ENCODE measurements at regions not wholly inside any gene's neighbourhood (a gene's known extent, or its start where the extent isn't known, plus 50 kb on each side); places are given as distances from the start of the nearest gene placed in this dataset.

DNA sequence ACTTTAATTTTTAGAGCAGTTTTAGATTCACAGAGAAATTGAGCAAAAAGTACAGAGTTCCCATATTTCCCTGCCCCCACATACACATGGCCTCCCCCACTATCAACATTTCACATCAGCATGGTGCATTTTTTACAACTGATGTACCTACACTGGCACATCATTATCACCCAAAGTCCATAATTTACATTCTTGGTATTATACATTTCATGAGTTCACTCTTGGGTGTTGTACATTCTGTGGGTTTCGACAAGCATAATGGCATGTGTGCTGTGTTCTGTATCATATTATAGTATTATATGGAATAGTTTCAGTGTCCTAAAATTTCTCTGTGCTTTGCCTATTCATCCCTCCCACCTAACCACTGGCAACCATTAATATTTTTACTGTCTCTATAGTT is 419.8 kb upstream of the THBS1 start:
- Histone ChIP-seq H3K79me2 (ENCODE audit: insufficient read depth, low read length) (no peaks in the 10 kb centered on the region), H3K9me3 (ENCODE audit: low read length) (no peaks in the 10 kb centered on the region), H4K20me1 (ENCODE audit: insufficient read depth, low read length) (no peaks in the 10 kb centered on the region), H3K4me1 (ENCODE audit: insufficient read depth, low read length, severe bottlenecking) (no peaks in the 10 kb centered on the region), H3K9me2 (ENCODE audit: low read depth, low read length) (no peaks in the 10 kb centered on the region), H2AFZ (ENCODE audit: low read length) (no peak overlapping the region), H3K27me3 (ENCODE audit: insufficient read depth, low read length) (no peaks in the 10 kb centered on the region), H3K9ac (ENCODE audit: low read length) (no peak overlapping the region), H3K36me3 (ENCODE audit: insufficient read depth, low read length) (no peaks in the 10 kb centered on the region), H3F3A (ENCODE audit: insufficient read depth, low read length) (no peaks in the 10 kb centered on the region), H3K27ac (ENCODE audit: low read depth, low read length, poor library complexity, severe bottlenecking) (no peak overlapping the region), H3K4me3 (ENCODE audit: low read depth, low read length, poor library complexity, severe bottlenecking) (no peak overlapping the region), H3K4me2 (ENCODE audit: low read length) (no peak overlapping the region)
- TF ChIP-seq, protein P1, sequence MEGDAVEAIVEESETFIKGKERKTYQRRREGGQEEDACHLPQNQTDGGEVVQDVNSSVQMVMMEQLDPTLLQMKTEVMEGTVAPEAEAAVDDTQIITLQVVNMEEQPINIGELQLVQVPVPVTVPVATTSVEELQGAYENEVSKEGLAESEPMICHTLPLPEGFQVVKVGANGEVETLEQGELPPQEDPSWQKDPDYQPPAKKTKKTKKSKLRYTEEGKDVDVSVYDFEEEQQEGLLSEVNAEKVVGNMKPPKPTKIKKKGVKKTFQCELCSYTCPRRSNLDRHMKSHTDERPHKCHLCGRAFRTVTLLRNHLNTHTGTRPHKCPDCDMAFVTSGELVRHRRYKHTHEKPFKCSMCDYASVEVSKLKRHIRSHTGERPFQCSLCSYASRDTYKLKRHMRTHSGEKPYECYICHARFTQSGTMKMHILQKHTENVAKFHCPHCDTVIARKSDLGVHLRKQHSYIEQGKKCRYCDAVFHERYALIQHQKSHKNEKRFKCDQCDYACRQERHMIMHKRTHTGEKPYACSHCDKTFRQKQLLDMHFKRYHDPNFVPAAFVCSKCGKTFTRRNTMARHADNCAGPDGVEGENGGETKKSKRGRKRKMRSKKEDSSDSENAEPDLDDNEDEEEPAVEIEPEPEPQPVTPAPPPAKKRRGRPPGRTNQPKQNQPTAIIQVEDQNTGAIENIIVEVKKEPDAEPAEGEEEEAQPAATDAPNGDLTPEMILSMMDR (IDR thresholded peaks at IDR 0.05; ENCODE audit: low read length) = no peak
- no peak for TF ChIP-seq EZH2 (IDR thresholded peaks at IDR 0.05; ENCODE audit: borderline replicate concordance, low read length)

DNA sequence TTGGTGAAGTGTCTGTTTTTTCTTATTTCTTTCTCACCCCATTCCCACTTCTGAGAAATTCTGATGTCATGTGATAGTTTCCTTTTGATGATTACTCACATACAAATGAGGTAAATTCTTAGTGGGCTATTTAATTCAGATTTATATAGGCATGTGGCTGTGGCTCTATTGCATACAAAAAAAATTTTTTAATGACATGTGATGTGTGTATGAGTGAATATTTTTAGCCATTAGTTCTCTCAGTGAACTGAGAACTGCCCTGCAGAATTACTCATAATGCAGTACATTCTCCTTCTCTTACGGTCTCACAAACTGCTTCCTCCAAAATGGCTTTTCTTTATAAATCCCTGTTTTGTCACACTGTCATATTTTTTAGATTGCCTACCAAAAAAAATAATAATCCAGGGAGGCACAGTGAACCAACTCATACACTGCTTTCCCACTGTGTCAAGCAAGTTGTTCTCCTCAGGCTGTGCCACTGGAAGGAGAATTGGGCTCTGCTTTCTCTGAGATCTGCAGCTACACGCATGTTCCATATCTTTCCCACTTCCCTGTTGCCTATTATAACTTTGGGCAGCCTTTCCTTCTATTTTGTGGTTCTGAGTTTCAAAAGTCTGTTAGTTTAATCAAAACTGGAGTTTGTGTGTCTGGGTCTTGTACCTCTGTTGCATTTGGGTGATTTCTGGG is 415.7 kb upstream of the THBS1 start:
- Histone ChIP-seq H3K27ac (ENCODE audit: low read depth, low read length, poor library complexity, severe bottlenecking) (no peak overlapping the region), H3K4me1 (ENCODE audit: insufficient read depth, low read length, severe bottlenecking) (no peaks in the 10 kb centered on the region), H3K36me3 (ENCODE audit: insufficient read depth, low read length) (no peaks in the 10 kb centered on the region), H3K4me3 (ENCODE audit: low read depth, low read length, poor library complexity, severe bottlenecking) (no peak overlapping the region), H4K20me1 (ENCODE audit: insufficient read depth, low read length) (no peaks in the 10 kb centered on the region), H3K9me3 (ENCODE audit: low read length) (no peaks in the 10 kb centered on the region), H3K79me2 (ENCODE audit: insufficient read depth, low read length) (no peaks in the 10 kb centered on the region), H3F3A (ENCODE audit: insufficient read depth, low read length) (no peaks in the 10 kb centered on the region), H2AFZ (ENCODE audit: low read length) (no peak overlapping the region), H3K9ac (ENCODE audit: low read length) (no peak overlapping the region), H3K4me2 (ENCODE audit: low read length) (no peak overlapping the region), H3K9me2 (ENCODE audit: low read depth, low read length) (no peaks in the 10 kb centered on the region), H3K27me3 (ENCODE audit: insufficient read depth, low read length) (no peaks in the 10 kb centered on the region)
- TF ChIP-seq, protein P1 (IDR thresholded peaks at IDR 0.05; ENCODE audit: low read length) = no peak
- no peak for TF ChIP-seq EZH2 (IDR thresholded peaks at IDR 0.05; ENCODE audit: borderline replicate concordance, low read length)

DNA sequence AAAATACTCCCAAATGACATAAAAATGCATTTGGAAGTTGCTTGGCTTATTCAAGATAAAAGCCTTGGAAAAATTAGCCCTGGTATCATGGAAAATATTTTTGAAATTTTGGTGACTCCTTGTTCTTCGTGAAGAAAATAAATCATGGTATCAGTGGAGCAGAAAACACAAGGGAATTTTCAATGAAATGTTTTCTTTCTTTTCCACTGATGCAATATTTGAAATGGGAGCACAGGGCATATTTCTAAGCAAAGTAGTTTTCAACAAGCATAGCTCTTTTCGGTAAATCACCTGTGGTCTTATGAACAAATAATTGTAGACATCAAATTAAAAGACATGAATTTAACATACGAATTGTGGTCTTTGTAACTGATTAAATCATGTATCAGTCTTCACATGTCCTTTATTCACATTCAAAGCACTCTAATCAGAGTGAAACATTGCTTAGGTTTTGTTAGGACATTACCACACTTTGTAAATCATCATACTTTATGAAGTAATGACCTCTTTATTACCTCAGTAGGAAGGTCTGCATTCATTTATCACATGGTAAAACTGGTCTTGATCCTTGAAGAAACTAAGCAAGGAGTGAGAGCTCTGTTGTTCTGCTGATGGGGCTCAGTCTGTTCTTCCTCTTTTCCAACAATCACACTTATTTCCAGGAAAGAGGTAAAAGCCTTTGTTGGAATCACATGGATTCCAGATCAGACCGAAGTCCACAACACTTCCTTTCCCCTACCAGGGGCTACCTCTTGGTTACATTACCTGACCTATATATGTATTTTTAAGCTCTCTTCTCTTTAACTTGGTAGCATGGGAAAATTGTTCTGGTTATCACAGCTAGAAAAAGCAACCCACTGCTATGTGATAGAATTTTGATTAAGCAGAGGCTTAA is 413.5 kb upstream of the THBS1 start:
- no peak for TF ChIP-seq EZH2 (IDR thresholded peaks at IDR 0.05; ENCODE audit: borderline replicate concordance, low read length)
- TF ChIP-seq, protein P1 (IDR thresholded peaks at IDR 0.05; ENCODE audit: low read length) = no peak
- no peaks in the 10 kb centered on the region for H3F3A ChIP-seq (ENCODE audit: insufficient read depth, low read length)
- H3K4me1 ChIP-seq (ENCODE audit: insufficient read depth, low read length, severe bottlenecking) = no peaks in the 10 kb centered on the region
- no peak overlapping the region for H3K4me2 ChIP-seq (ENCODE audit: low read length)
- H2AFZ ChIP-seq (ENCODE audit: low read length) = no peak overlapping the region
- H3K36me3 ChIP-seq (ENCODE audit: insufficient read depth, low read length) = no peaks in the 10 kb centered on the region
- H3K27me3 ChIP-seq (ENCODE audit: insufficient read depth, low read length) = no peaks in the 10 kb centered on the region
- no peaks in the 10 kb centered on the region for H3K79me2 ChIP-seq (ENCODE audit: insufficient read depth, low read length)
- no peaks in the 10 kb centered on the region for H3K9me2 ChIP-seq (ENCODE audit: low read depth, low read length)
- no peaks in the 10 kb centered on the region for H3K9me3 ChIP-seq (ENCODE audit: low read length)
- H3K4me3 ChIP-seq (ENCODE audit: low read depth, low read length, poor library complexity, severe bottlenecking) = no peak overlapping the region
- no peak overlapping the region for H3K9ac ChIP-seq (ENCODE audit: low read length)
- no peaks in the 10 kb centered on the region for H4K20me1 ChIP-seq (ENCODE audit: insufficient read depth, low read length)
- H3K27ac ChIP-seq (ENCODE audit: low read depth, low read length, poor library complexity, severe bottlenecking) = no peak overlapping the region
